PFSK-1 (cell line): ENCODE measurements at regions not wholly inside any gene's neighbourhood (a gene's known extent, or its start where the extent isn't known, plus 50 kb on each side); places are given as distances from the start of the nearest gene placed in this dataset.

ENCODE experiments used
- REST ChIP-seq, 2 experiments: IDR thresholded peaks; 2 replicates each; pipeline versions ENCODE4 v1.6.1 to v1.8.0; 2011 to 2012; ENCODE audit warnings: low read depth in 2 of 2, low read length in 2 of 2, control low read depth in 1 of 2, inconsistent platforms in 1 of 2, mild to moderate bottlenecking in 1 of 2, moderate library complexity in 1 of 2; ENCODE audit not compliant: insufficient read depth in 1 of 2
- SIN3A ChIP-seq: IDR thresholded peaks from 2 replicates; pipeline ENCODE4 v1.6.1; 2012; ENCODE audit warnings: mild to moderate bottlenecking, low read length, moderate library complexity, borderline replicate concordance; ENCODE audit not compliant: insufficient read depth
- TAF1 ChIP-seq: IDR thresholded peaks from 2 replicates; pipeline ENCODE4 v1.6.1; 2012; ENCODE audit warnings: low read length, control low read depth, borderline replicate concordance; ENCODE audit not compliant: insufficient read depth

GRCh38 chr5:154583671-154584177, 105.7 kb upstream of the HAND1 start:
- no peak for TF ChIP-seq TAF1
- TF ChIP-seq SIN3A: no peak
- no peak for TF ChIP-seq REST (IDR thresholded peaks at IDR 0.05; ENCODE audit: insufficient read depth in 1 of 2, low read depth in 2 of 2, low read length in 2 of 2)
